Spinal cord (tissue), 9 donors: ENCODE measurements at regions not wholly inside any gene's neighbourhood (a gene's known extent, or its start where the extent isn't known, plus 50 kb on each side); places are given as distances from the start of the nearest gene placed in this dataset.
"Not testable (repeated sequence)": the region's sequence is repeated elsewhere in the genome, so short reads cannot be mapped to it uniquely, and the experiment has no call there.

ENCODE experiments used
- DNase-seq, 6 donors: peaks; one replicate each; pipeline versions ENCODE4 v3.0.0 to v3.0.0-alpha.2; 2013 to 2015; ENCODE audit warnings: low spot score in 6 of 6, low read depth in 4 of 6
- H3K27ac ChIP-seq: one replicate; pipeline ENCODE4 v1.5.1; 2013; ENCODE audit warnings: low read depth, low read length, control low read depth
- H3K27me3 ChIP-seq: one replicate; pipeline ENCODE4 v1.6.1; 2013; ENCODE audit warnings: low read length; ENCODE audit not compliant: control insufficient read depth, insufficient read depth
- H3K36me3 ChIP-seq: one replicate; pipeline ENCODE4 v1.6.1; 2013; ENCODE audit warnings: low read length; ENCODE audit not compliant: control insufficient read depth, insufficient read depth
- H3K4me1 ChIP-seq: one replicate; pipeline ENCODE4 v1.6.1; 2013; ENCODE audit warnings: low read length; ENCODE audit not compliant: control insufficient read depth, insufficient read depth
- H3K4me3 ChIP-seq: one replicate; pipeline ENCODE4 v1.5.1; 2013; ENCODE audit warnings: low read depth, low read length, control low read depth
- H3K9me3 ChIP-seq: one replicate; pipeline ENCODE4 v1.6.1; 2013; ENCODE audit warnings: low read length; ENCODE audit not compliant: control insufficient read depth, insufficient read depth
- WGBS: methylation state at CpG from one replicate; pipeline ENCODE4 v1.1.5; 2013; ENCODE audit warnings: missing lambda C conversion rate; ENCODE audit not compliant: insufficient coverage; 5-methylcytosine and 5-hydroxymethylcytosine counted together
- donor health status: healthy.

- DNase-seq, H3K9me3 ChIP-seq, H3K4me1 ChIP-seq, H3K27me3 ChIP-seq, H3K4me3 ChIP-seq, H3K36me3 ChIP-seq, H3K27ac ChIP-seq: not testable (repeated sequence)
- WGBS = no CpG with 5 or more reads among the region's 10 CpGs
Measured at GRCh38 chr9:67514587-67514986, 344.1 kb upstream of the ANKRD20A1 start.

- not testable (repeated sequence) for H3K4me3 ChIP-seq, H3K4me1 ChIP-seq, DNase-seq, H3K9me3 ChIP-seq, H3K27ac ChIP-seq, H3K27me3 ChIP-seq, H3K36me3 ChIP-seq
- no CpG with 5 or more reads among the region's 2 CpGs for WGBS
Measured at GRCh38 chr9:67503728-67504369, 354.9 kb upstream of the ANKRD20A1 start.

GRCh38 chr9:67492028-67492427, 366.7 kb upstream of the ANKRD20A1 start:
- H3K9me3 ChIP-seq, DNase-seq, H3K4me3 ChIP-seq, H3K27me3 ChIP-seq, H3K4me1 ChIP-seq, H3K36me3 ChIP-seq, H3K27ac ChIP-seq: not testable (repeated sequence)

GRCh38 chr9:67477465-67477864, 381.3 kb upstream of the ANKRD20A1 start:
- not testable (repeated sequence) for H3K36me3 ChIP-seq, H3K4me3 ChIP-seq, H3K9me3 ChIP-seq, H3K27me3 ChIP-seq, H3K4me1 ChIP-seq, DNase-seq, H3K27ac ChIP-seq
- no CpG with 5 or more reads among the region's 4 CpGs for WGBS

GRCh38 chr9:67470739-67471138, 388.0 kb upstream of the ANKRD20A1 start:
- not testable (repeated sequence) for H3K4me3 ChIP-seq, H3K27ac ChIP-seq, H3K9me3 ChIP-seq, H3K36me3 ChIP-seq, DNase-seq, H3K4me1 ChIP-seq, H3K27me3 ChIP-seq
- no CpG with 5 or more reads among the region's 5 CpGs for WGBS

GRCh38 chr9:67468326-67468725, 390.4 kb upstream of the ANKRD20A1 start:
- H3K36me3 ChIP-seq = not testable (repeated sequence)
- no CpG with 5 or more reads among the region's 1 CpG for WGBS

GRCh38 chr9:67461796-67462757, 396.7 kb upstream of the ANKRD20A1 start:
- H3K27me3 ChIP-seq, H3K27ac ChIP-seq, H3K4me1 ChIP-seq, H3K9me3 ChIP-seq, H3K4me3 ChIP-seq, DNase-seq, H3K36me3 ChIP-seq: not testable (repeated sequence)
- WGBS = no CpG with 5 or more reads among the region's 25 CpGs

More at GRCh38 chr9:67468326-67468725, 390.4 kb upstream of the ANKRD20A1 start:
- not testable (repeated sequence) for H3K4me1 ChIP-seq, H3K4me3 ChIP-seq, H3K9me3 ChIP-seq, H3K27me3 ChIP-seq, DNase-seq, H3K27ac ChIP-seq

GRCh38 chr9:67452941-67453340, 405.8 kb upstream of the ANKRD20A1 start:
- not testable (repeated sequence) for H3K9me3 ChIP-seq, H3K4me1 ChIP-seq, H3K36me3 ChIP-seq, H3K27ac ChIP-seq, H3K27me3 ChIP-seq, H3K4me3 ChIP-seq, DNase-seq
- WGBS = no CpG with 5 or more reads among the region's 3 CpGs

- not testable (repeated sequence) for DNase-seq, H3K9me3 ChIP-seq, H3K36me3 ChIP-seq, H3K27me3 ChIP-seq, H3K4me3 ChIP-seq, H3K4me1 ChIP-seq, H3K27ac ChIP-seq
- no CpG with 5 or more reads among the region's 3 CpGs for WGBS
Measured at GRCh38 chr9:67442313-67442712, 416.4 kb upstream of the ANKRD20A1 start.

GRCh38 chr9:67437011-67437410, 421.7 kb upstream of the ANKRD20A1 start:
- H3K9me3 ChIP-seq, H3K27me3 ChIP-seq, H3K27ac ChIP-seq, H3K4me1 ChIP-seq, DNase-seq, H3K4me3 ChIP-seq, H3K36me3 ChIP-seq: not testable (repeated sequence)
- no CpG with 5 or more reads among the region's 3 CpGs for WGBS
